ENCODE measurements at regions not wholly inside any gene's neighbourhood (a gene's known extent, or its start where the extent isn't known, plus 50 kb on each side); places are given as distances from the start of the nearest gene placed in this dataset.

DNA sequence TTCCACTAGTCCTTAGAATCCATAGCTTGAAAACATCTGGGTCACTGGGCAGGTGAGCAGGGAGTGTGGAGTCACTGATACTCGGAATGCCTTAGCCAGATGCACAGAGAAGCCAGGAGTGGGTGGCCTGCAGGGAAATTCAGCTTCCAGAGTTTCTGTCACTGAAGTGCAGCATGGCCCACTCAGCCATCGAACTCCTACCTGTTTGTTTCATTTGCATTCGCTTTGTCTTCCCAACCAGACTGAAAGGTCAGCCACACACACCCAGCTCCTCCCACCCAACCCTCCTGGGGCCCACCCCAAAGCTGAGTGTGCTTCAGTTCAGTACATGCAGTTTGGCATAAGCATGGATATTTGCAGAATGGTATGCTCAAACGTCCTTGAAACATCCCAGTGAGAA is 124.5 kb upstream of the ATP10A start:
- TF ChIP-seq, protein P1, sequence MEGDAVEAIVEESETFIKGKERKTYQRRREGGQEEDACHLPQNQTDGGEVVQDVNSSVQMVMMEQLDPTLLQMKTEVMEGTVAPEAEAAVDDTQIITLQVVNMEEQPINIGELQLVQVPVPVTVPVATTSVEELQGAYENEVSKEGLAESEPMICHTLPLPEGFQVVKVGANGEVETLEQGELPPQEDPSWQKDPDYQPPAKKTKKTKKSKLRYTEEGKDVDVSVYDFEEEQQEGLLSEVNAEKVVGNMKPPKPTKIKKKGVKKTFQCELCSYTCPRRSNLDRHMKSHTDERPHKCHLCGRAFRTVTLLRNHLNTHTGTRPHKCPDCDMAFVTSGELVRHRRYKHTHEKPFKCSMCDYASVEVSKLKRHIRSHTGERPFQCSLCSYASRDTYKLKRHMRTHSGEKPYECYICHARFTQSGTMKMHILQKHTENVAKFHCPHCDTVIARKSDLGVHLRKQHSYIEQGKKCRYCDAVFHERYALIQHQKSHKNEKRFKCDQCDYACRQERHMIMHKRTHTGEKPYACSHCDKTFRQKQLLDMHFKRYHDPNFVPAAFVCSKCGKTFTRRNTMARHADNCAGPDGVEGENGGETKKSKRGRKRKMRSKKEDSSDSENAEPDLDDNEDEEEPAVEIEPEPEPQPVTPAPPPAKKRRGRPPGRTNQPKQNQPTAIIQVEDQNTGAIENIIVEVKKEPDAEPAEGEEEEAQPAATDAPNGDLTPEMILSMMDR (IDR thresholded peaks at IDR 0.05; ENCODE audit: low read depth, low read length, poor library complexity, severe bottlenecking) = no peak
- TF ChIP-seq EZH2phosphoT487 (IDR thresholded peaks at IDR 0.05; ENCODE audit: borderline replicate concordance, low read length) = no peak
- no peaks in the 10 kb centered on the region for H3K36me3 ChIP-seq (ENCODE audit: control insufficient read depth, low read length)
- no peaks in the 10 kb centered on the region for H3K9me2 ChIP-seq (replicated peaks; ENCODE audit: control insufficient read depth, low read length)
- H4K20me1 ChIP-seq (ENCODE audit: control insufficient read depth, insufficient read depth, low read depth, low read length) = no peaks in the 10 kb centered on the region
- no peak overlapping the region for H3K4me2 ChIP-seq (ENCODE audit: low read length)
- no peak overlapping the region for H3K27ac ChIP-seq (ENCODE audit: low read depth, low read length)
- H3K4me3 ChIP-seq (ENCODE audit: low read length) = no peak overlapping the region
- H3K27me3 ChIP-seq (ENCODE audit: control insufficient read depth, low read length) = no peaks in the 10 kb centered on the region
- H3F3A ChIP-seq (ENCODE audit: control insufficient read depth, insufficient read depth) = no peaks in the 10 kb centered on the region
- no peaks in the 10 kb centered on the region for H3K4me1 ChIP-seq (ENCODE audit: control insufficient read depth, low read length)
- no peaks in the 10 kb centered on the region for H3K79me2 ChIP-seq (ENCODE audit: control insufficient read depth, low read length)
- peaks cover 29% of the 10 kb centered on the region; the same call in 1 of the 2 replicates for H3K9me3 ChIP-seq (ENCODE audit: control insufficient read depth, insufficient read depth, low read length)

DNA sequence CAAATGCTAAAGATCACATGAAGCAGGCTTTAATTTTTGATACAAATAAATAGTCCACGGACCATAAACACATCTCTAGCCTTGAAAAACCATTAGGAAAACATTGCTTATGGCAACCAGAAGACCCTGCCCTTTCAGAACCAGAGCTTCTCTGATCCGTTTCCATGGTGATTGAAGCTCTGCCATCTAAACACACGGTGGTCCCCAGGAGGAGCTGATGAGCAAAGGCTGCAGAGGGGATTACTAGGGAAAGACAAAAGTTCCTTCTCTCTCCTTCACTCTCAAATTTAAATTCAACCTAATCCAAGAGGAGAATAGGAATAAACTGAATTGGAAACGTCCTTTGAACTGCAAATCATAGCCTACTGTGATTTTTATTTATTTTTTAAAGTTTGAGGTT is 122.0 kb upstream of the ATP10A start:
- H3K27ac ChIP-seq (ENCODE audit: low read depth, low read length) = no peak overlapping the region
- H3K4me2 ChIP-seq (ENCODE audit: low read length) = no peak overlapping the region
- no peaks in the 10 kb centered on the region for H3K4me1 ChIP-seq (ENCODE audit: control insufficient read depth, low read length)
- H3K9me2 ChIP-seq (replicated peaks; ENCODE audit: control insufficient read depth, low read length) = no peaks in the 10 kb centered on the region
- H3K9me3 ChIP-seq (ENCODE audit: control insufficient read depth, insufficient read depth, low read length) = peaks cover 21% of the 10 kb centered on the region; the same call in 1 of the 2 replicates
- no peak overlapping the region for H3K4me3 ChIP-seq (ENCODE audit: low read length)
- TF ChIP-seq, protein P1 (IDR thresholded peaks at IDR 0.05; ENCODE audit: low read depth, low read length, poor library complexity, severe bottlenecking) = no peak
- TF ChIP-seq EZH2phosphoT487 (IDR thresholded peaks at IDR 0.05; ENCODE audit: borderline replicate concordance, low read length) = no peak
- no peaks in the 10 kb centered on the region for H3K27me3 ChIP-seq (ENCODE audit: control insufficient read depth, low read length)
- no peaks in the 10 kb centered on the region for H3F3A ChIP-seq (ENCODE audit: control insufficient read depth, insufficient read depth)
- no peaks in the 10 kb centered on the region for H3K79me2 ChIP-seq (ENCODE audit: control insufficient read depth, low read length)
- H3K36me3 ChIP-seq (ENCODE audit: control insufficient read depth, low read length) = no peaks in the 10 kb centered on the region
- H4K20me1 ChIP-seq (ENCODE audit: control insufficient read depth, insufficient read depth, low read depth, low read length) = no peaks in the 10 kb centered on the region

DNA sequence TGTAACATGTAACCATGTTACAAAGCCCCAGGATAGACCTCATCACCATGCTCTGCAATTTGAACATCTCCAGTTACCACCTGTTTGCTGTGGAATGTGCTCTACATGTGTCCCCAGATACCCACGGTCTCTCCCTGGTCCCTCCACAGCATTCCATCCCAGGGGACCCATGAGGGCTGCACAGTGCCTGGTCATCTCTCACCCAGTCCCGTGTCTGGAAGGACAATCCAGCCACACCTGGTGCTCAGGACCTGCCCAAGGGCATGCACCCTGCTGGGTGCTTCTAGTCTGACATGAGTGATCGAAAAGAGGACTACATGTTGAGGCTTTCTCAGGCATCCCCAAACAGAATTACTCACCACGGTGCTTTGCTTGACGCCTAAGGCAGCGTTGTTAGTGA is 119.6 kb upstream of the ATP10A start:
- H3K4me2 ChIP-seq (ENCODE audit: low read length) = no peak overlapping the region
- TF ChIP-seq, protein P1 (IDR thresholded peaks at IDR 0.05; ENCODE audit: low read depth, low read length, poor library complexity, severe bottlenecking) = no peak
- TF ChIP-seq EZH2phosphoT487 (IDR thresholded peaks at IDR 0.05; ENCODE audit: borderline replicate concordance, low read length) = no peak
- no peaks in the 10 kb centered on the region for H3F3A ChIP-seq (ENCODE audit: control insufficient read depth, insufficient read depth)
- no peaks in the 10 kb centered on the region for H3K4me1 ChIP-seq (ENCODE audit: control insufficient read depth, low read length)
- H3K9me3 ChIP-seq (ENCODE audit: control insufficient read depth, insufficient read depth, low read length) = peaks cover 13% of the 10 kb centered on the region; the same call in 1 of the 2 replicates
- H3K4me3 ChIP-seq (ENCODE audit: low read length) = no peak overlapping the region
- H3K27me3 ChIP-seq (ENCODE audit: control insufficient read depth, low read length) = no peaks in the 10 kb centered on the region
- no peaks in the 10 kb centered on the region for H4K20me1 ChIP-seq (ENCODE audit: control insufficient read depth, insufficient read depth, low read depth, low read length)
- H3K36me3 ChIP-seq (ENCODE audit: control insufficient read depth, low read length) = no peaks in the 10 kb centered on the region
- no peak overlapping the region for H3K27ac ChIP-seq (ENCODE audit: low read depth, low read length)
- no peaks in the 10 kb centered on the region for H3K79me2 ChIP-seq (ENCODE audit: control insufficient read depth, low read length)
- H3K9me2 ChIP-seq (replicated peaks; ENCODE audit: control insufficient read depth, low read length) = no peaks in the 10 kb centered on the region
